Upper lobe of left lung (tissue), 4 donors: ENCODE measurements at regions not wholly inside any gene's neighbourhood (a gene's known extent, or its start where the extent isn't known, plus 50 kb on each side); places are given as distances from the start of the nearest gene placed in this dataset.

Source experiments
- CTCF ChIP-seq, 6 experiments: fragments of 450-650 bp in 4 of 6; fragments of 200-600 bp in 2 of 6; sonication (generic) in 2 of 6; IDR thresholded peaks; one replicate each; pipeline ENCODE4 v1.5.1; 2016 to 2019; ENCODE audit warnings: antibody characterized with exemption in 6 of 6
- POLR2A ChIP-seq, 4 donors: fragments of 450-650 bp; IDR thresholded peaks; one replicate each; pipeline ENCODE4 v1.5.1; 2016 to 2017; ENCODE audit warnings: antibody characterized with exemption in 4 of 4, mild to moderate bottlenecking in 2 of 4

- no peak for TF ChIP-seq CTCF (IDR thresholded peaks at IDR 0.05)
- no peak for TF ChIP-seq POLR2A (IDR thresholded peaks at IDR 0.05)
These were observed 124.4 kb upstream of the RAG2 start for GRCh38 chr11:36722421-36722820.
